ENCODE measurements at regions not wholly inside any gene's neighbourhood (a gene's known extent, or its start where the extent isn't known, plus 50 kb on each side); places are given as distances from the start of the nearest gene placed in this dataset.
"Not testable (repeated sequence)": the region's sequence is repeated elsewhere in the genome, so short reads cannot be mapped to it uniquely, and the experiment has no call there.

DNA sequence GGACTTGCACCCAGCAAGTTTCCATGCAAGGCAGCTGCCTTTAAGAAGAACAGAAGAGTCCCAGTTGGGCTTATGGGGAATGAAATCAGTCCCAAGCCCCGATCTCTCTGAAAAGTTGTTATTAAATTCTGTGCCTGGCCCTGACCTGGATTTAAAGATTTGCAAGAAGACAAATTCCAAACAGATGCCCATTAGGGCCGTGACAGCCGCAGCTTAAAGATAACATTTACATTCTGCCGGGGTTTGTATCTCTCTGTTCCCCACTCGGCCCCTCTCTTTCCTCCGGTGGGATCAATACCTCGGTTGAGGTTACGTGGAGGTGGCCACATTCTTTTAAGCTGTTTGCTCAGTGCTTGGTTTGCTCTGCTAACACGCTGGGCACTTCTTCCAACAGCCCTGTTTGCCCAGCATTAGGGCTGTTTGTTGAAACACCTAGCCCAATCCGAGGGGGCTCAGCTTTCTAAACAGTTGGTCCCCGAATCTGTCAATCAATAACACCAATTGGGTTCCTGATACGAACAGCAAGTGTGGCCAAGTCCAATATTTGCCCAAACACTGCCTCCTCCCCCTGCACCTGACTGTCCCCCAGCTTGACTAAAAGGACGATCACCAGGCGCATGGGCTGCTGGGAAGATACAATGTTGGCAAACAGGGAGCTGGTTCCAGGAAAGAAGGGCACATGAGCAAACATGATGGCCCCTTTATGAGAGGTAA is 108.6 kb downstream of the RPLP1 start:
- H3K4me1 ChIP-seq (ENCODE audit: control insufficient read depth, insufficient read depth, low read length, poor library complexity, severe bottlenecking), result no peaks in the 10 kb centered on the region

DNA sequence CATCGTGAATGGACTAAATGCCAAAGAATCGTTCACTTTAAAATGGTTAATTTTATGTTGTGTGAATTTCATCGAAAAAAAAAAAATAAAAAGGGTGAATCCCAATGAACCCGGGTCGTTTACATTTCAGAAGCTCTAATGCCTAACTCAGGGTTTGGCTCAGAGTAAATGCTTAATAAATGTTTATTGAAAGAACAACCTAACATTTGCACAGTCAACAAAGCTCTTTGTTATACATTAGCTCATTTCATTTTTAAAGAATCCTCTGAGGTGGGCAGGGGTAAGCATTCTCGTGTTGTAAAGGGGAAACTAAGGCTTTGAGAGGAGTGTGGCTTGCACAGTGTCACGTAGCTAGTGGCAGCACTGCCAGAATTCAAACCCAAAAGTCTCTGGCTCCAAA is 109.5 kb downstream of the RPLP1 start:
- Histone ChIP-seq H3K4me3 (ENCODE audit: insufficient read depth, low read depth, low read length, poor library complexity, severe bottlenecking) (no peak overlapping the region), H3K9me3 (ENCODE audit: control insufficient read depth, low read length) (no peaks in the 10 kb centered on the region), H3K4me1 (ENCODE audit: control insufficient read depth, insufficient read depth, low read length, poor library complexity, severe bottlenecking) (no peaks in the 10 kb centered on the region), H3K27me3 (replicated peaks; ENCODE audit: control insufficient read depth, insufficient read depth, low read length, poor library complexity, severe bottlenecking) (no peaks in the 10 kb centered on the region), H3K27ac (ENCODE audit: insufficient read depth, low read length, poor library complexity, severe bottlenecking) (no peak overlapping the region), H3K36me3 (ENCODE audit: control insufficient read depth, insufficient read depth, low read length) (no peaks in the 10 kb centered on the region)
- no peak for DNase-seq

More for the DNA sequence above, 108.6 kb downstream of the RPLP1 start:
- H3K27ac ChIP-seq (ENCODE audit: insufficient read depth, low read length, poor library complexity, severe bottlenecking), result no peak overlapping the region
- no peaks in the 10 kb centered on the region for H3K9me3 ChIP-seq (ENCODE audit: control insufficient read depth, low read length)
- no peaks in the 10 kb centered on the region for H3K36me3 ChIP-seq (ENCODE audit: control insufficient read depth, insufficient read depth, low read length)
- H3K4me3 ChIP-seq (ENCODE audit: insufficient read depth, low read depth, low read length, poor library complexity, severe bottlenecking), result no peak overlapping the region
- DNase-seq, result no peak
- H3K27me3 ChIP-seq (replicated peaks; ENCODE audit: control insufficient read depth, insufficient read depth, low read length, poor library complexity, severe bottlenecking), result no peaks in the 10 kb centered on the region

DNA sequence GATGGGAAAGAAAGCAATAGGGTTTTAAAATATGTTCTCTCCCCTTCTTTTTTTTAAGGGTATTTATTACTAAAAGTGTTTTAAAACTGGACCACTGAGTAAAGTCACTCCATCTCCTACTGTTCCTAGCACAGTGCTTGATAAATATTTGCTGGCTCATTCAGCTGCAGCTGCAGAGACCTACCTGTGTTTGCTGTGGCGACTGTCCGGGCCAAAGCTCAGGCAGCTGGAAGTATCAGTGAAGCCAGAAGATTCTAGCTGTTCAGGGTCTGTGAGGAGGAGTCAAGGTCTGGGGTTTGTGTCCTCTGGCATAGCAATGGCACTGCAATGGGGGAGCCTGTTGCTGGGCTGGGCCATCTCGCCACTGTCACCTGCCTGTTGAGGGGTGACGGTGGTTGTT is 109.9 kb downstream of the RPLP1 start:
- Histone ChIP-seq H3K4me3 (ENCODE audit: insufficient read depth, low read depth, low read length, poor library complexity, severe bottlenecking) (no peak overlapping the region), H3K9me3 (ENCODE audit: control insufficient read depth, low read length) (no peaks in the 10 kb centered on the region), H3K27me3 (replicated peaks; ENCODE audit: control insufficient read depth, insufficient read depth, low read length, poor library complexity, severe bottlenecking) (no peaks in the 10 kb centered on the region), H3K36me3 (ENCODE audit: control insufficient read depth, insufficient read depth, low read length) (no peaks in the 10 kb centered on the region), H3K27ac (ENCODE audit: insufficient read depth, low read length, poor library complexity, severe bottlenecking) (no peak overlapping the region), H3K4me1 (ENCODE audit: control insufficient read depth, insufficient read depth, low read length, poor library complexity, severe bottlenecking) (no peaks in the 10 kb centered on the region)
- no peak for DNase-seq

- Histone ChIP-seq H3K27me3 (replicated peaks; ENCODE audit: control insufficient read depth, insufficient read depth, low read length, poor library complexity, severe bottlenecking) (no peaks in the 10 kb centered on the region), H3K27ac (ENCODE audit: insufficient read depth, low read length, poor library complexity, severe bottlenecking) (no peak overlapping the region), H3K4me3 (ENCODE audit: insufficient read depth, low read depth, low read length, poor library complexity, severe bottlenecking) (no peak overlapping the region), H3K9me3 (ENCODE audit: control insufficient read depth, low read length) (no peaks in the 10 kb centered on the region), H3K36me3 (ENCODE audit: control insufficient read depth, insufficient read depth, low read length) (no peaks in the 10 kb centered on the region), H3K4me1 (ENCODE audit: control insufficient read depth, insufficient read depth, low read length, poor library complexity, severe bottlenecking) (no peaks in the 10 kb centered on the region)
- DNase-seq, result no peak
These were observed 112.5 kb downstream of the RPLP1 start for GRCh38 chr15:69565066-69565655.

DNA sequence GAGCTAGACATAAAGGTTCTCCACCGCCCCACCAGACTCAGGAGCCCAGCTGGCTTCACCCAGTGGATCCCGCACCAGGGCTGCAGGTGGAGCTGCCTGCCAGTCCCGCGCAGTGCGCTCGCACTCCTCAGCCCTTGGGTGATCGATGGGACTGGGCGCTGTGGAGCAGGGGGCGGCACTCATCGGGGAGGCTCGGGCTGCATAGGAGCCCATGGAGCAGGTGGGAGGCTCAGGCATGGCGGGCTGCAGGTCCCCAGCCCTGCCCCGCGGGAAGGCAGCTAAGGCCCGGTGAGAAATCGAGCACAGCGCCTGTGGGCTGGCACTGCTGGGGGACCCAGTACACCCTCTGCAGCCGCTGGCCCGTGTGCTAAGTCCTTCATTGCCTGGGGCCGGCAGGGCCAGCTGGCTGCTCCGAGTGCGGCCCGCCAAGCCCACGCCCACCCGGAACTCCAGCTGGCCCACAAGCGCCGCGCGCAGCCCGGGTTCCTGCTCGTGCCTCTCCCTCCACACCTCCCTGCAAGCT is 114.7 kb downstream of the RPLP1 start:
- H3K4me1 ChIP-seq (ENCODE audit: control insufficient read depth, insufficient read depth, low read length, poor library complexity, severe bottlenecking); H3K4me3 ChIP-seq (ENCODE audit: insufficient read depth, low read depth, low read length, poor library complexity, severe bottlenecking); H3K36me3 ChIP-seq (ENCODE audit: control insufficient read depth, insufficient read depth, low read length); H3K27ac ChIP-seq (ENCODE audit: insufficient read depth, low read length, poor library complexity, severe bottlenecking); H3K27me3 ChIP-seq (replicated peaks; ENCODE audit: control insufficient read depth, insufficient read depth, low read length, poor library complexity, severe bottlenecking); H3K9me3 ChIP-seq (ENCODE audit: control insufficient read depth, low read length); DNase-seq: not testable (repeated sequence)

- no peaks in the 10 kb centered on the region for H3K9me3 ChIP-seq (ENCODE audit: control insufficient read depth, low read length)
- no peaks in the 10 kb centered on the region for H3K4me1 ChIP-seq (ENCODE audit: control insufficient read depth, insufficient read depth, low read length, poor library complexity, severe bottlenecking)
- H3K27me3 ChIP-seq (replicated peaks; ENCODE audit: control insufficient read depth, insufficient read depth, low read length, poor library complexity, severe bottlenecking), result no peaks in the 10 kb centered on the region
- H3K36me3 ChIP-seq (ENCODE audit: control insufficient read depth, insufficient read depth, low read length), result no peaks in the 10 kb centered on the region
- no peak overlapping the region for H3K4me3 ChIP-seq (ENCODE audit: insufficient read depth, low read depth, low read length, poor library complexity, severe bottlenecking)
- no peak overlapping the region for H3K27ac ChIP-seq (ENCODE audit: insufficient read depth, low read length, poor library complexity, severe bottlenecking)
- DNase-seq, result no peak
These were observed 115.8 kb downstream of the RPLP1 start for GRCh38 chr15:69568173-69569009.

- Histone ChIP-seq H3K9me3 (ENCODE audit: control insufficient read depth, low read length) (no peaks in the 10 kb centered on the region), H3K4me3 (ENCODE audit: insufficient read depth, low read depth, low read length, poor library complexity, severe bottlenecking) (no peak overlapping the region), H3K27me3 (replicated peaks; ENCODE audit: control insufficient read depth, insufficient read depth, low read length, poor library complexity, severe bottlenecking) (no peaks in the 10 kb centered on the region), H3K27ac (ENCODE audit: insufficient read depth, low read length, poor library complexity, severe bottlenecking) (no peak overlapping the region), H3K36me3 (ENCODE audit: control insufficient read depth, insufficient read depth, low read length) (no peaks in the 10 kb centered on the region), H3K4me1 (ENCODE audit: control insufficient read depth, insufficient read depth, low read length, poor library complexity, severe bottlenecking) (peaks cover 8% of the 10 kb centered on the region)
- no peak for DNase-seq
These were observed 117.8 kb downstream of the RPLP1 start for GRCh38 chr15:69570454-69570853.

DNA sequence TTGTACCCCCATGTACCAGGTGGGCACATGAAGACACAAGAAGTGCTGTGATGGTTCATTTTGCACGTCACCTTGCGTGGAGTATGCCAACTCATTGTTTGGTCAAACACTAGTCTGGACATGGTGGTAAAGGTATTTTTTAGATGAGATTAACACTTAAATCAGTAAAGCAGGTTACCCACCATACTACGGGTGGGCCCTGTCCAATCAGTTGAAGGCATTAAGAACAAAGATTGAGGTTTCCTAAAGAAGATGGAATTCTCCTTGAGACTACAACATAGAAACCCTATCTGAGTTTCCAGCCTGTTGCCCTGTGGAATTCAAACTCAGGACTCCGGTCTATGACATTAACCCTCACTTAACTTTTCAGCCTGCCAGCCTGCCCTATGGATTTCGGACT is 118.4 kb downstream of the RPLP1 start:
- no peaks in the 10 kb centered on the region for H3K27me3 ChIP-seq (replicated peaks; ENCODE audit: control insufficient read depth, insufficient read depth, low read length, poor library complexity, severe bottlenecking)
- H3K27ac ChIP-seq (ENCODE audit: insufficient read depth, low read length, poor library complexity, severe bottlenecking), result no peak overlapping the region
- no peak for DNase-seq
- H3K4me3 ChIP-seq (ENCODE audit: insufficient read depth, low read depth, low read length, poor library complexity, severe bottlenecking), result no peak overlapping the region
- H3K36me3 ChIP-seq (ENCODE audit: control insufficient read depth, insufficient read depth, low read length), result no peaks in the 10 kb centered on the region
- no peaks in the 10 kb centered on the region for H3K9me3 ChIP-seq (ENCODE audit: control insufficient read depth, low read length)
- H3K4me1 ChIP-seq (ENCODE audit: control insufficient read depth, insufficient read depth, low read length, poor library complexity, severe bottlenecking), result peaks cover 10% of the 10 kb centered on the region

DNA sequence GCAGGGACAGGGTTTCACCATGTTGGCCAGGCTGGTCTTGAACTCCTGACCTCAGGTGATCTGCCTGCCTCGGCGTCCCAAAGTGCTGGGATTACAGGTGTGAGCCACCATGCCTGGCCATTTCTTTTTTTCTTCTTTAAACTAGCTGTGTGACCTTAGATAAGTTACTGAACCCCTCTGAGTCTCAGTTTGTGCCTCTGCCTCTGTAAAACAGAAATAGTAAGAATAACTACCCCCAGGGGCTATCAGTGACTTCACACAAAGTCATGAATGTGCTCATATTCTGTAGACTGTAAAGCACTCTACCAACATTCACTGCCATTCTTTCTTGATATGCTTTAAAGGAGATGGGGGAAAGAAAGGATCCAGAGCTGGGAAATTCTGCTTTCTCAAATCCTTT is 120.7 kb downstream of the RPLP1 start:
- not testable (repeated sequence) for H3K4me3 ChIP-seq (ENCODE audit: insufficient read depth, low read depth, low read length, poor library complexity, severe bottlenecking); DNase-seq; H3K27me3 ChIP-seq (replicated peaks; ENCODE audit: control insufficient read depth, insufficient read depth, low read length, poor library complexity, severe bottlenecking); H3K36me3 ChIP-seq (ENCODE audit: control insufficient read depth, insufficient read depth, low read length); H3K9me3 ChIP-seq (ENCODE audit: control insufficient read depth, low read length); H3K27ac ChIP-seq (ENCODE audit: insufficient read depth, low read length, poor library complexity, severe bottlenecking)
- H3K4me1 ChIP-seq (ENCODE audit: control insufficient read depth, insufficient read depth, low read length, poor library complexity, severe bottlenecking), result peaks cover 12% of the 10 kb centered on the region
